PC-9 (cell line): ENCODE measurements at regions not wholly inside any gene's neighbourhood (a gene's known extent, or its start where the extent isn't known, plus 50 kb on each side); places are given as distances from the start of the nearest gene placed in this dataset.

ENCODE experiments used
- BruUV-seq: library from RNA; stranded (reverse); fragments of 400-500 nt; replicated peaks from 2 replicates; lab custom pipeline; 2021; lab: Mats Ljungman, UMichigan
- CTCF ChIA-PET: fragments of 300-600 bp; sonication (Branson Sonifier 250); formaldehyde crosslinking; loops from one replicate; lab custom pipeline; 2022; ENCODE audit warnings: antibody characterized with exemption; lab: Charles Lee
- POLR2A ChIA-PET: fragments of 300-600 bp; sonication (Branson Sonifier 250); formaldehyde crosslinking; loops from one replicate; lab custom pipeline; 2022; ENCODE audit warnings: antibody characterized with exemption; ENCODE audit not compliant: unreplicated experiment; lab: Charles Lee
- DNase-seq, 2 experiments: peaks; one replicate each; pipeline versions ENCODE4 v3.0.0 to v3.0.0-alpha.2; 2015 to 2022; ENCODE audit warnings: mixed read lengths in 1 of 2
- H2AFZ ChIP-seq: fragments of 200-600 bp; sonication (generic); 2 replicates; pipeline ENCODE4 v1.8.1; 2017; ENCODE audit warnings: antibody characterized with exemption
- H3F3A ChIP-seq: fragments of 200-600 bp; sonication (generic); 2 replicates; pipeline ENCODE4 v1.8.1; 2017; ENCODE audit warnings: antibody characterized with exemption, mild to moderate bottlenecking, low read depth; ENCODE audit not compliant: insufficient read depth
- H3K27ac ChIP-seq: fragments of 200-600 bp; sonication (generic); 2 replicates; pipeline ENCODE4 v1.6.1; 2016; ENCODE audit warnings: mixed run types
- H3K27me3 ChIP-seq: fragments of 200-600 bp; sonication (generic); 2 replicates; pipeline ENCODE4 v1.6.1; 2016; ENCODE audit warnings: low read depth, mixed run types; ENCODE audit not compliant: insufficient read depth
- H3K36me3 ChIP-seq: fragments of 200-600 bp; sonication (generic); 2 replicates; pipeline ENCODE4 v1.6.1; 2016; ENCODE audit warnings: low read depth, mixed run types
- H3K4me1 ChIP-seq: fragments of 200-600 bp; sonication (generic); replicated peaks from 2 replicates; pipeline ENCODE4 v1.6.1; 2016; ENCODE audit warnings: mixed run types; ENCODE audit not compliant: insufficient read depth
- H3K4me2 ChIP-seq: fragments of 200-600 bp; sonication (generic); 2 replicates; pipeline ENCODE4 v1.6.1; 2017; ENCODE audit warnings: mixed run types
- H3K4me3 ChIP-seq: fragments of 200-600 bp; sonication (generic); 2 replicates; pipeline ENCODE4 v1.6.1; 2016; ENCODE audit warnings: mixed run types
- H3K79me2 ChIP-seq: fragments of 200-600 bp; sonication (generic); 2 replicates; pipeline ENCODE4 v1.6.1; 2017; ENCODE audit warnings: low read depth, mixed run types
- H3K9me2 ChIP-seq: fragments of 200-600 bp; sonication (generic); 2 replicates; pipeline ENCODE4 v1.8.1; 2017; ENCODE audit warnings: mild to moderate bottlenecking; ENCODE audit not compliant: insufficient read depth
- H3K9me3 ChIP-seq: fragments of 200-600 bp; sonication (generic); 2 replicates; pipeline ENCODE4 v1.8.1; 2016; ENCODE audit warnings: low read depth; ENCODE audit not compliant: insufficient read depth
- H4K20me1 ChIP-seq: fragments of 200-600 bp; sonication (generic); 2 replicates; pipeline ENCODE4 v1.8.1; 2017; ENCODE audit not compliant: insufficient read depth
- CTCF ChIP-seq: fragments of 200-600 bp; sonication (generic); conservative IDR thresholded peaks from 2 replicates; pipeline ENCODE4 v1.6.1; 2017; ENCODE audit warnings: mixed run types, antibody characterized with exemption, mild to moderate bottlenecking, moderate library complexity
- EZH2 ChIP-seq: fragments of 200-600 bp; sonication (generic); IDR thresholded peaks from 2 replicates; pipeline ENCODE4 v1.8.0; 2017; ENCODE audit warnings: antibody characterized with exemption, low read depth
- intact Hi-C: fragments of 100-400 bp; cut with micrococcal nuclease; formaldehyde crosslinking; loops from one replicate; pipeline ENCODE4 v1.10.0; 2022; ENCODE audit not compliant: unreplicated experiment

GRCh38 chr15:53256457-53256856 is 466.3 kb upstream of the ONECUT1 start:
- Histone ChIP-seq H3K9me2 (no peaks in the 10 kb centered on the region), H3K79me2 (no peaks in the 10 kb centered on the region), H4K20me1 (no peaks in the 10 kb centered on the region), H3K4me1 (no peaks in the 10 kb centered on the region), H3K36me3 (no peaks in the 10 kb centered on the region), H3K4me3 (no peak overlapping the region), H3K9me3 (no peaks in the 10 kb centered on the region), H3F3A (no peaks in the 10 kb centered on the region), H2AFZ (no peak overlapping the region), H3K4me2 (no peak overlapping the region), H3K27ac (no peak overlapping the region), H3K27me3 (no peaks in the 10 kb centered on the region)
- no peak for TF ChIP-seq EZH2
- TF ChIP-seq CTCF = no peak
- BruUV-seq = no TSS peak
- ChIA-PET POLR2A (no interaction called here), CTCF (no interaction called here)
- no peak for DNase-seq
- intact Hi-C loops = no loop called here

- no TSS peak for BruUV-seq
- H4K20me1 ChIP-seq = no peaks in the 10 kb centered on the region
- TF ChIP-seq EZH2 = no peak
- TF ChIP-seq CTCF = no peak
- no peak overlapping the region for H3K4me2 ChIP-seq
- no peak for DNase-seq
- H3K27ac ChIP-seq = no peak overlapping the region
- no peaks in the 10 kb centered on the region for H3K36me3 ChIP-seq
- intact Hi-C loops = no loop called here
- H3K9me3 ChIP-seq = no peaks in the 10 kb centered on the region
- no peaks in the 10 kb centered on the region for H3F3A ChIP-seq
- H3K27me3 ChIP-seq = no peaks in the 10 kb centered on the region
- ChIA-PET POLR2A (no interaction called here), CTCF (no interaction called here)
- no peaks in the 10 kb centered on the region for H3K9me2 ChIP-seq
- no peaks in the 10 kb centered on the region for H3K4me1 ChIP-seq
- no peaks in the 10 kb centered on the region for H3K79me2 ChIP-seq
- H3K4me3 ChIP-seq = no peak overlapping the region
- no peak overlapping the region for H2AFZ ChIP-seq
Measured at GRCh38 chr15:53256043-53256442, 465.9 kb upstream of the ONECUT1 start.

DNA sequence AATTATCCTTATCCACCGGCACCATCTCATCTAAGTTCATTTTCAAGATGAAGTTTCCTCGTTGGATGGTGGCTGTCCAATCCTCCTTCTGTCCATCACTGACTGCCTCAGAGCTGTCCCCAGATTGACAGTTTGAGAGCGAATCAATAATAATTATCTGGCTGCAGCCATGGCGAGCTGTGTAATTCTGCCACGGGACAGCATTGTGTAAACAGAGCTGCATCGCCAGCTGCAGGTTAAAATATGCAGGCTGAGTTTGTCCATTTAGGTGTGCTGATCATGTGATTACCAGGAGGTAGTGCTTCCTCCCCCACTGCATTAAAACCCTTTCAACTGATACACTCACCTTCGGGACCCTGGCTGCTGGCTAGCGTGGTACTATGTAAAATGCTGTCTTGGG is 461.9 kb upstream of the ONECUT1 start:
- BruUV-seq = no TSS peak
- Histone ChIP-seq H4K20me1 (no peaks in the 10 kb centered on the region), H3K4me3 (no peak overlapping the region), H3F3A (no peaks in the 10 kb centered on the region), H3K4me2 (no peak overlapping the region), H3K79me2 (no peaks in the 10 kb centered on the region), H3K4me1 (no peaks in the 10 kb centered on the region), H3K9me2 (no peaks in the 10 kb centered on the region), H3K9me3 (no peaks in the 10 kb centered on the region), H2AFZ (no peak overlapping the region), H3K27ac (no peak overlapping the region), H3K36me3 (no peaks in the 10 kb centered on the region), H3K27me3 (no peaks in the 10 kb centered on the region)
- POLR2A ChIA-PET = no interaction called here
- TF ChIP-seq EZH2 (no peak), CTCF (no peak)
- DNase-seq = no peak
- intact Hi-C loops = no loop called here
- CTCF ChIA-PET = no interaction called here
